SK-N-SH treated with all-trans-retinoic acid at 6 μM for 48 hours (cell line): ENCODE measurements at regions not wholly inside any gene's neighbourhood (a gene's known extent, or its start where the extent isn't known, plus 50 kb on each side); places are given as distances from the start of the nearest gene placed in this dataset.

ENCODE experiments used
- ATAC-seq: fragments of 200-7000 bp; cut with Tn5 transposase; 3 replicates; pipeline ENCODE4 v1.9.1; 2020; ENCODE audit warnings: mild to moderate bottlenecking, moderate library complexity
- ARNTL ChIP-seq: fragments of 450-650 bp; formaldehyde crosslinking; IDR thresholded peaks from 2 replicates; pipeline ENCODE4 v1.5.0; 2020; ENCODE audit warnings: low read depth, mild to moderate bottlenecking, moderate library complexity, borderline replicate concordance
- BACH2 ChIP-seq: fragments of 250-450 bp; sonication (Bioruptor Pico); IDR thresholded peaks from 2 replicates; pipeline ENCODE4 v1.9.0; 2021; ENCODE audit warnings: mild to moderate bottlenecking, borderline replicate concordance
- CREB5 ChIP-seq: fragments of 250-450 bp; sonication (Bioruptor Pico); IDR thresholded peaks from 2 replicates; pipeline ENCODE4 v1.5.1; 2020; ENCODE audit warnings: low read depth, mild to moderate bottlenecking, moderate library complexity
- CSDC2 ChIP-seq: fragments of 250-450 bp; sonication (Bioruptor Pico); IDR thresholded peaks from 2 replicates; pipeline ENCODE4 v1.5.0; 2020; ENCODE audit warnings: mild to moderate bottlenecking, moderate library complexity
- CSRNP3 ChIP-seq: fragments of 250-450 bp; sonication (Bioruptor Pico); IDR thresholded peaks from 2 replicates; pipeline ENCODE4 v1.5.1; 2021; ENCODE audit warnings: mild to moderate bottlenecking, moderate library complexity
- GLIS3 ChIP-seq: fragments of 250-450 bp; sonication (Bioruptor Pico); IDR thresholded peaks from 2 replicates; pipeline ENCODE4 v1.5.0; 2020; ENCODE audit warnings: mild to moderate bottlenecking, moderate library complexity
- ISL1 ChIP-seq: fragments of 250-450 bp; sonication (Bioruptor Pico); IDR thresholded peaks from 2 replicates; pipeline ENCODE4 v2.1.2; 2022; ENCODE audit warnings: mild to moderate bottlenecking, moderate library complexity
- OSR1 ChIP-seq: fragments of 250-450 bp; sonication (Bioruptor Pico); IDR thresholded peaks from 2 replicates; pipeline ENCODE4 v1.8.0; 2022; ENCODE audit warnings: moderate library complexity, mild to moderate bottlenecking, inconsistent platforms
- PATZ1 ChIP-seq: fragments of 250-450 bp; sonication (Bioruptor Pico); IDR thresholded peaks from 2 replicates; pipeline ENCODE4 v1.8.0; 2020; ENCODE audit warnings: mild to moderate bottlenecking, moderate library complexity, borderline replicate concordance
- POU6F1 ChIP-seq: fragments of 250-450 bp; sonication (Bioruptor Pico); IDR thresholded peaks from 2 replicates; pipeline ENCODE4 v1.8.0; 2021; ENCODE audit warnings: low read depth, mild to moderate bottlenecking, moderate library complexity, borderline replicate concordance
- PPARA ChIP-seq: fragments of 250-450 bp; sonication (Bioruptor Pico); IDR thresholded peaks from 2 replicates; pipeline ENCODE4 v1.5.0; 2020; ENCODE audit warnings: mild to moderate bottlenecking, borderline replicate concordance
- RARB ChIP-seq: fragments of 250-450 bp; sonication (Bioruptor Pico); IDR thresholded peaks from 2 replicates; pipeline ENCODE4 v1.8.0; 2021; ENCODE audit warnings: mild to moderate bottlenecking, moderate library complexity
- SNAI2 ChIP-seq: fragments of 250-450 bp; sonication (Bioruptor Pico); IDR thresholded peaks from 2 replicates; pipeline ENCODE4 v1.5.0; 2020; ENCODE audit warnings: mild to moderate bottlenecking, moderate library complexity
- TCF4 ChIP-seq: fragments of 250-450 bp; sonication (Bioruptor Pico); IDR thresholded peaks from 2 replicates; pipeline ENCODE4 v1.8.0; 2021; ENCODE audit warnings: mild to moderate bottlenecking, moderate library complexity, borderline replicate concordance
- TOX ChIP-seq: fragments of 250-450 bp; sonication (Bioruptor Pico); IDR thresholded peaks from 2 replicates; pipeline ENCODE4 v1.8.0; 2021; ENCODE audit warnings: mild to moderate bottlenecking, moderate library complexity, borderline replicate concordance
- TSHZ2 ChIP-seq: fragments of 250-450 bp; sonication (Bioruptor Pico); IDR thresholded peaks from 2 replicates; pipeline ENCODE4 v1.5.0; 2020; ENCODE audit warnings: mild to moderate bottlenecking, moderate library complexity
- ZC3H10 ChIP-seq: fragments of 250-450 bp; sonication (Bioruptor Pico); IDR thresholded peaks from 2 replicates; pipeline ENCODE4 v1.5.1; 2021; ENCODE audit warnings: mild to moderate bottlenecking, moderate library complexity
- ZFP3 ChIP-seq: fragments of 250-450 bp; sonication (Bioruptor Pico); IDR thresholded peaks from 2 replicates; pipeline ENCODE4 v1.5.0; 2020; ENCODE audit warnings: mild to moderate bottlenecking, moderate library complexity
- ZFP30 ChIP-seq: fragments of 450-650 bp; formaldehyde crosslinking; IDR thresholded peaks from 2 replicates; pipeline ENCODE4 v1.5.0; 2022; ENCODE audit warnings: mild to moderate bottlenecking, moderate library complexity
- ZNF565 ChIP-seq: fragments of 450-650 bp; formaldehyde crosslinking; conservative IDR thresholded peaks from 2 replicates; pipeline ENCODE4 v1.5.0; 2020; ENCODE audit warnings: low read depth, mild to moderate bottlenecking, moderate library complexity
- ZNF70 ChIP-seq: fragments of 450-650 bp; formaldehyde crosslinking; IDR thresholded peaks from 2 replicates; pipeline ENCODE4 v1.5.0; 2020; ENCODE audit warnings: mild to moderate bottlenecking, moderate library complexity
- ZNF8 ChIP-seq: fragments of 450-650 bp; formaldehyde crosslinking; IDR thresholded peaks from 2 replicates; pipeline ENCODE4 v1.5.0; 2020; ENCODE audit warnings: mild to moderate bottlenecking, moderate library complexity

GRCh38 chr1:170241266-170241851, 95.6 kb downstream of the NTMT2 start:
- TF ChIP-seq PATZ1 (no peak), PPARA (CRISPR knock-in tag) (no peak), ZC3H10 (CRISPR knock-in tag) (no peak), POU6F1 (CRISPR knock-in tag) (no peak), ISL1 (no peak), TSHZ2 (CRISPR knock-in tag) (no peak), ZFP30 (CRISPR knock-in tag) (no peak), CSDC2 (CRISPR knock-in tag) (no peak), SNAI2 (CRISPR knock-in tag) (no peak), TCF4 (CRISPR knock-in tag) (no peak), ZFP3 (CRISPR knock-in tag) (no peak), RARB (CRISPR knock-in tag) (no peak), ARNTL (CRISPR knock-in tag) (no peak), TOX (CRISPR knock-in tag) (no peak), ZNF565 (no peak), GLIS3 (CRISPR knock-in tag) (no peak), ZNF8 (CRISPR knock-in tag) (no peak), CSRNP3 (no peak), OSR1 (no peak)
- no peak for ATAC-seq

GRCh38 chr1:170247751-170248521, 102.2 kb downstream of the NTMT2 start:
- peak; percentile 18; the same call in 2 of the 3 replicates for ATAC-seq
- TF ChIP-seq POU6F1 (CRISPR knock-in tag) (no peak), CREB5 (no peak), SNAI2 (CRISPR knock-in tag) (no peak), ZNF565 (no peak), TSHZ2 (CRISPR knock-in tag) (no peak), ZNF70 (CRISPR knock-in tag) (no peak), ZNF8 (CRISPR knock-in tag) (no peak), BACH2 (CRISPR knock-in tag) (no peak), PPARA (CRISPR knock-in tag) (no peak), ZFP30 (CRISPR knock-in tag) (no peak), ZFP3 (CRISPR knock-in tag) (no peak), GLIS3 (CRISPR knock-in tag) (no peak), TOX (CRISPR knock-in tag) (no peak)
